H1 (cell line): ENCODE measurements at regions not wholly inside any gene's neighbourhood (a gene's known extent, or its start where the extent isn't known, plus 50 kb on each side); places are given as distances from the start of the nearest gene placed in this dataset.

Source experiments
- CTCF ChIA-PET: fragments of 300-600 bp; sonication (Branson Sonifier 250); formaldehyde crosslinking; loops from one replicate; lab custom pipeline; 2021; ENCODE audit not compliant: partially characterized antibody; lab: Charles Lee
- POLR2A ChIA-PET: fragments of 300-600 bp; sonication (Branson Sonifier 250); formaldehyde crosslinking; loops from one replicate; lab custom pipeline; 2021; ENCODE audit warnings: inconsistent platforms; ENCODE audit not compliant: partially characterized antibody; lab: Charles Lee
- DNase-seq, 2 experiments: peaks; one replicate each; pipeline versions ENCODE4 v3.0.0 to v3.0.0-alpha.2; 2010 to 2022; ENCODE audit warnings: low spot score in 2 of 2, low read depth in 1 of 2, mixed read lengths in 1 of 2
- FAIRE-seq: peaks from 2 replicates; lab custom pipeline; 2011; peaks lifted over from hg19 to GRCh38; lab: Jason Lieb, UNC
- H2AFZ ChIP-seq: 2 replicates; pipeline ENCODE4 v1.8.1; 2012; ENCODE audit warnings: low read length, inconsistent platforms
- H2AK5ac ChIP-seq: 2 replicates; pipeline ENCODE4 v1.6.1; 2013; ENCODE audit warnings: low read depth, low read length
- H2BK120ac ChIP-seq: replicated peaks from 2 replicates; pipeline ENCODE3; 2013; ENCODE audit warnings: low read depth, low read length, inconsistent platforms
- H2BK12ac ChIP-seq: 2 replicates; pipeline ENCODE4 v1.6.1; 2013; ENCODE audit warnings: low read depth, low read length
- H2BK15ac ChIP-seq: 2 replicates; pipeline ENCODE4 v1.6.1; 2013; ENCODE audit warnings: low read length
- H2BK20ac ChIP-seq: 2 replicates; pipeline ENCODE4 v1.6.1; 2013; ENCODE audit warnings: low read length
- H2BK5ac ChIP-seq: 2 replicates; pipeline ENCODE4 v1.6.1; 2013; ENCODE audit warnings: low read depth, low read length
- H3K14ac ChIP-seq: 2 replicates; pipeline ENCODE4 v1.6.1; 2013; ENCODE audit warnings: inconsistent platforms; ENCODE audit not compliant: insufficient read length
- H3K18ac ChIP-seq: 2 replicates; pipeline ENCODE4 v1.6.1; 2013; ENCODE audit warnings: low read length; ENCODE audit errors: extremely low read depth
- H3K23ac ChIP-seq: 2 replicates; pipeline ENCODE4 v1.6.1; 2013; ENCODE audit warnings: inconsistent platforms; ENCODE audit not compliant: insufficient read length
- H3K23me2 ChIP-seq: 2 replicates; pipeline ENCODE4 v1.6.1; 2013; ENCODE audit warnings: low read depth, low read length
- H3K27ac ChIP-seq: 2 replicates; pipeline ENCODE4 v1.6.1; 2011; ENCODE audit warnings: low read depth, low read length, inconsistent platforms
- H3K27me3 ChIP-seq, 4 experiments: replicated peaks in 1 of 4; 1 replicate in 1 of 4; 2 replicates in 3 of 4; pipeline versions ENCODE4 v1.6.1 to v1.8.1; 2011 to 2013; ENCODE audit warnings: low read length in 3 of 4, mild to moderate bottlenecking in 3 of 4, inconsistent platforms in 2 of 4, mixed read lengths in 2 of 4, moderate library complexity in 1 of 4; ENCODE audit not compliant: control insufficient read depth in 3 of 4, insufficient read depth in 3 of 4; ENCODE audit errors: extremely low read depth in 1 of 4
- H3K36me3 ChIP-seq, 4 experiments: 2 replicates each; pipeline versions ENCODE4 v1.6.1 to v1.8.1; 2011 to 2013; ENCODE audit warnings: mild to moderate bottlenecking in 4 of 4, low read length in 3 of 4, moderate library complexity in 2 of 4, control low read depth in 1 of 4, inconsistent platforms in 1 of 4; ENCODE audit not compliant: insufficient read depth in 4 of 4, control insufficient read depth in 2 of 4
- H3K4ac ChIP-seq: replicated peaks from 2 replicates; pipeline ENCODE3; 2013; ENCODE audit warnings: low read length, low read depth, mixed read lengths, inconsistent platforms; ENCODE audit not compliant: insufficient read length
- H3K4me1 ChIP-seq, 4 experiments: replicated peaks in 1 of 4; 1 replicate in 1 of 4; 2 replicates in 3 of 4; pipeline versions ENCODE4 v1.6.1 to v1.8.1; 2011 to 2013; ENCODE audit warnings: low read length in 3 of 4, inconsistent platforms in 2 of 4, mixed read lengths in 1 of 4; ENCODE audit not compliant: insufficient read depth in 4 of 4, control insufficient read depth in 3 of 4
- H3K4me2 ChIP-seq, 2 experiments: 2 replicates each; pipeline versions ENCODE4 v1.6.1 to v1.8.1; 2011 to 2013; ENCODE audit warnings: low read depth in 2 of 2, low read length in 2 of 2, control low read depth in 1 of 2, inconsistent platforms in 1 of 2, mild to moderate bottlenecking in 1 of 2; ENCODE audit not compliant: insufficient read depth in 1 of 2
- H3K4me3 ChIP-seq, 4 experiments: fragments of 200-600, 300-600 bp in 1 of 4; sonication (generic), shearing (Covaris generic), sonication (Bioruptor Twin) in 1 of 4; 2 replicates each; pipeline versions ENCODE4 v1.5.1 to v1.8.1; 2011 to 2016; ENCODE audit warnings: low read length in 4 of 4, low read depth in 3 of 4, control low read depth in 2 of 4, inconsistent platforms in 2 of 4, mild to moderate bottlenecking in 2 of 4, mixed read lengths in 1 of 4, moderate library complexity in 1 of 4; ENCODE audit not compliant: insufficient read depth in 2 of 4; ENCODE audit errors: extremely low read depth in 1 of 4
- H3K56ac ChIP-seq: replicated peaks from 2 replicates; pipeline ENCODE3; 2013; ENCODE audit warnings: low read depth, mild to moderate bottlenecking, mixed read lengths, low read length, inconsistent platforms; ENCODE audit not compliant: insufficient read length
- H3K79me1 ChIP-seq: 2 replicates; pipeline ENCODE4 v1.6.1; 2013; ENCODE audit warnings: low read depth, low read length, control low read depth
- H3K79me2 ChIP-seq, 2 experiments: 2 replicates each; pipeline versions ENCODE4 v1.6.1 to v1.8.1; 2012 to 2013; ENCODE audit warnings: low read length in 2 of 2, mild to moderate bottlenecking in 2 of 2, inconsistent platforms in 1 of 2; ENCODE audit not compliant: insufficient read depth in 2 of 2, control insufficient read depth in 1 of 2
- H3K9ac ChIP-seq, 4 experiments: replicated peaks in 1 of 4; 1 replicate in 1 of 4; 2 replicates in 3 of 4; pipeline versions ENCODE4 v1.6.1 to v1.8.1; 2011 to 2013; ENCODE audit warnings: low read depth in 3 of 4, low read length in 3 of 4, control low read depth in 2 of 4, mild to moderate bottlenecking in 2 of 4, moderate library complexity in 2 of 4, inconsistent platforms in 1 of 4; ENCODE audit errors: extremely low read depth in 1 of 4
- H3K9me3 ChIP-seq, 2 experiments: 2 replicates each; pipeline versions ENCODE4 v1.6.1 to v1.8.1; 2012 to 2013; ENCODE audit warnings: mild to moderate bottlenecking in 2 of 2, moderate library complexity in 2 of 2, control low read depth in 1 of 2, inconsistent platforms in 1 of 2, low read depth in 1 of 2, low read length in 1 of 2, mixed read lengths in 1 of 2; ENCODE audit not compliant: insufficient read depth in 2 of 2
- H4K20me1 ChIP-seq, 2 experiments: replicated peaks in 1 of 2; 2 replicates each; pipeline versions ENCODE3 to v1.8.1; 2011 to 2013; ENCODE audit warnings: inconsistent platforms in 2 of 2, low read length in 2 of 2, mild to moderate bottlenecking in 1 of 2; ENCODE audit not compliant: insufficient read depth in 2 of 2, control insufficient read depth in 1 of 2
- H4K5ac ChIP-seq: 2 replicates; pipeline ENCODE4 v1.6.1; 2013; ENCODE audit warnings: low read length, low read depth, mixed read lengths, inconsistent platforms; ENCODE audit not compliant: insufficient read length
- H4K8ac ChIP-seq: 2 replicates; pipeline ENCODE4 v1.8.0; 2013; ENCODE audit warnings: mild to moderate bottlenecking, moderate library complexity, low read length, inconsistent platforms; ENCODE audit not compliant: insufficient read depth; ENCODE audit errors: extremely low read depth
- H4K91ac ChIP-seq: replicated peaks from 2 replicates; pipeline ENCODE3; 2013; ENCODE audit warnings: low read length, mixed read lengths, inconsistent platforms; ENCODE audit not compliant: insufficient read length
- BACH1 ChIP-seq: IDR thresholded peaks from 2 replicates; pipeline ENCODE4 v1.6.1; 2012; ENCODE audit warnings: low read length, improper control_type of control experiment
- CREB1 ChIP-seq: IDR thresholded peaks from 2 replicates; pipeline ENCODE4 v1.6.1; 2012; ENCODE audit warnings: inconsistent platforms
- EGR1 ChIP-seq: IDR thresholded peaks from 2 replicates; pipeline ENCODE4 v1.6.1; 2011; ENCODE audit warnings: low read depth, low read length, borderline replicate concordance
- EP300 ChIP-seq, 2 experiments: IDR thresholded peaks; 1 replicate in 1 of 2; 2 replicates in 1 of 2; pipeline ENCODE4 v1.6.1; 2011 to 2012; ENCODE audit warnings: low read depth in 2 of 2, low read length in 2 of 2, mild to moderate bottlenecking in 2 of 2, borderline replicate concordance in 1 of 2, inconsistent platforms in 1 of 2, moderate library complexity in 1 of 2
- FOSL1 ChIP-seq: IDR thresholded peaks from 2 replicates; pipeline ENCODE4 v1.6.1; 2011; ENCODE audit warnings: mild to moderate bottlenecking, low read depth, low read length, moderate library complexity; ENCODE audit not compliant: insufficient read depth
- GTF2F1 ChIP-seq: IDR thresholded peaks from 2 replicates; pipeline ENCODE4 v1.6.1; 2012; ENCODE audit warnings: low read depth, low read length, improper control_type of control experiment, borderline replicate concordance
- MAFK ChIP-seq: IDR thresholded peaks from 2 replicates; pipeline ENCODE4 v1.6.1; 2012; ENCODE audit warnings: low read depth, mild to moderate bottlenecking, improper control_type of control experiment, low read length
- RNF2 ChIP-seq: fragments of 200-900, 300-1000 bp; sonication (generic); IDR thresholded peaks from 2 replicates; pipeline ENCODE4 v1.7.1; 2016; ENCODE audit warnings: borderline replicate concordance, low read depth, mild to moderate bottlenecking, antibody characterized with exemption, low read length; ENCODE audit not compliant: poor library complexity, severe bottlenecking; ENCODE audit errors: missing control alignments
- RXRA ChIP-seq: IDR thresholded peaks from 2 replicates; pipeline ENCODE4 v1.6.1; 2011; ENCODE audit warnings: low read depth, mild to moderate bottlenecking, low read length, moderate library complexity; ENCODE audit not compliant: insufficient read depth
- TAF7 ChIP-seq: optimal IDR thresholded peaks from 2 replicates; pipeline ENCODE3; 2011; ENCODE audit warnings: low read depth, mild to moderate bottlenecking, inconsistent platforms, low read length, moderate library complexity, borderline replicate concordance
- TCF12 ChIP-seq: IDR thresholded peaks from 2 replicates; pipeline ENCODE4 v1.6.1; 2011; ENCODE audit warnings: low read depth, mild to moderate bottlenecking, low read length
- TF ChIP-seq, protein P1 (sequence below): IDR thresholded peaks from 2 replicates; pipeline ENCODE4 v1.6.1; 2012; ENCODE audit warnings: inconsistent platforms
- TF ChIP-seq, protein P2 (sequence below): IDR thresholded peaks from 2 replicates; pipeline ENCODE4 v1.6.1; 2011; ENCODE audit warnings: low read depth, mild to moderate bottlenecking, low read length; ENCODE audit not compliant: insufficient read depth

DNA sequence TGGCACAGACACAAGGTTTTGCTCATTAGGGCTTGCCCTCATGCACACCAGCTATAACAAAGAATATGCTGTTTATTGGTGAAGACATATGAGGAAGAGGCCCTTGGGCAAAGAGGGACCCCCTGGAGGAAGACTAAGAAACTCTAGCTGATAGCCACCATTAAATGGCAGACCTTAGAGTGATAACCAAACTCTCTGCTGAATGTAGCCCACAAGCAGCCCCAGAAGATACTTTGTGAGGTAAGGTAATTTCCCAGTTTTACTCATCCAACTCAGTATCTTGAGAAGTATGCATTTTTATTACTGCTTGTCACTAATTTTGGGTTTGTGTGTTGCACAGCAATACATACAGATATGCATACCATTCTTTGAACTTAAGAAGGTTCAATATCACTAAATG lies 563.3 kb downstream of the DOK5 start (continued):
- no peak for TF ChIP-seq RXRA
- TF ChIP-seq TCF12 = no peak
- TF ChIP-seq BACH1 = no peak

DNA sequence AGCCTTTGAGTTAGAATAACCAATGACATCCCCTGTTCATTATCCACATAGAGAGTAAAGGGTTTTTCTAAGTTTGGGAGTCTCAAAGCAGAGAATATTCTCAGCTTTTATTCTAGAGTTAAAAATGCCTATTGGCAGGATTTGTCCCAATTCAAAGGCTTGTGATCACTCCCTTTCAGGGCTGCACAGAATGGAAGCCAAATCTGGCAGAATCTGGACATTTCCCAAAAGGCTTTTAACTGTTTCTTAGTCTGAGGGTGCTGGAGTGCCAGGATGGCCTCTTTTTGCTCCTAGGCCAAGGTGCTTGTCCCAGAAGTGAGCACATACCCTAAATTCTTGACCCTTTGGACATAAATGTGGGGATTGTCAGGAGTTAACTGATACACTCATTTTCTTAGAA lies 556.6 kb downstream of the DOK5 start:
- Histone ChIP-seq H3K56ac (no peak overlapping the region), H3K4ac (no peak overlapping the region), H3K23me2 (no peaks in the 10 kb centered on the region), H3K36me3 (no peaks in the 10 kb centered on the region), H3K27me3 (no peaks in the 10 kb centered on the region), H2BK12ac (no peak overlapping the region), H3K9ac (no peak overlapping the region), H3K27ac (no peak overlapping the region), H2AFZ (no peak overlapping the region), H4K20me1 (no peaks in the 10 kb centered on the region), H3K9me3 (no peaks in the 10 kb centered on the region), H3K79me1 (no peaks in the 10 kb centered on the region), H2BK120ac (no peak overlapping the region), H4K8ac (no peak overlapping the region), H3K18ac (no peak overlapping the region), H2AK5ac (no peak overlapping the region), H2BK15ac (no peak overlapping the region), H3K23ac (no peak overlapping the region), H3K4me1 (no peaks in the 10 kb centered on the region), H3K4me2 (no peak overlapping the region), H2BK5ac (no peak overlapping the region), H4K91ac (no peak overlapping the region), H4K5ac (no peak overlapping the region), H2BK20ac (no peak overlapping the region), H3K14ac (no peak overlapping the region), H3K79me2 (no peaks in the 10 kb centered on the region), H3K4me3 (no peak overlapping the region)
- TF ChIP-seq GTF2F1 (no peak), MAFK (no peak), CREB1 (no peak), FOSL1 (no peak), EGR1 (no peak), RNF2 (no peak), EP300 (IDR thresholded peaks at IDR 0.05; ENCODE audit: borderline replicate concordance in 1 of 2, low read depth in 2 of 2, low read length in 2 of 2) (no peak), TAF7 (no peak)
- TF ChIP-seq, protein P1, sequence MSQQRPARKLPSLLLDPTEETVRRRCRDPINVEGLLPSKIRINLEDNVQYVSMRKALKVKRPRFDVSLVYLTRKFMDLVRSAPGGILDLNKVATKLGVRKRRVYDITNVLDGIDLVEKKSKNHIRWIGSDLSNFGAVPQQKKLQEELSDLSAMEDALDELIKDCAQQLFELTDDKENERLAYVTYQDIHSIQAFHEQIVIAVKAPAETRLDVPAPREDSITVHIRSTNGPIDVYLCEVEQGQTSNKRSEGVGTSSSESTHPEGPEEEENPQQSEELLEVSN = no peak
- TF ChIP-seq, protein P2, sequence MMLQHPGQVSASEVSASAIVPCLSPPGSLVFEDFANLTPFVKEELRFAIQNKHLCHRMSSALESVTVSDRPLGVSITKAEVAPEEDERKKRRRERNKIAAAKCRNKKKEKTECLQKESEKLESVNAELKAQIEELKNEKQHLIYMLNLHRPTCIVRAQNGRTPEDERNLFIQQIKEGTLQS = no peak
- FAIRE-seq (no peak), DNase-seq (no peak)
- POLR2A ChIA-PET = no interaction called here
- CTCF ChIA-PET = no interaction called here
